GM12891 (cell line): ENCODE measurements at regions not wholly inside any gene's neighbourhood (a gene's known extent, or its start where the extent isn't known, plus 50 kb on each side); places are given as distances from the start of the nearest gene placed in this dataset.

ENCODE experiments used
- DNase-seq: peaks from one replicate; pipeline ENCODE4 v3.0.0; 2011; ENCODE audit warnings: low spot score; ENCODE audit not compliant: insufficient read length
- FAIRE-seq: peaks from 2 replicates; lab custom pipeline; 2011; peaks lifted over from hg19 to GRCh38; lab: Jason Lieb, UNC
- PAX5 ChIP-seq: IDR thresholded peaks from 2 replicates; pipeline ENCODE4 v1.6.1; 2011; ENCODE audit warnings: low read length, moderate library complexity, mild to moderate bottlenecking; ENCODE audit not compliant: insufficient read depth, severe bottlenecking
- POLR2A ChIP-seq: IDR thresholded peaks from 2 replicates; pipeline ENCODE4 v1.6.1; 2011; ENCODE audit warnings: low read depth, low read length, control low read depth
- POLR2AphosphoS5 ChIP-seq: IDR thresholded peaks from 2 replicates; pipeline ENCODE4 v1.6.1; 2011; ENCODE audit warnings: low read depth, low read length, control low read depth
- POU2F2 ChIP-seq: IDR thresholded peaks from 2 replicates; pipeline ENCODE4 v1.6.1; 2011; ENCODE audit warnings: low read depth, mild to moderate bottlenecking, control low read depth, low read length, moderate library complexity
- SPI1 ChIP-seq: IDR thresholded peaks from 2 replicates; pipeline ENCODE4 v1.6.1; 2011; ENCODE audit warnings: low read depth, low read length, control low read depth
- TAF1 ChIP-seq: IDR thresholded peaks from 2 replicates; pipeline ENCODE4 v1.6.1; 2011; ENCODE audit warnings: low read depth, low read length, control low read depth

- DNase-seq (no peak), FAIRE-seq (no peak)
- TF ChIP-seq TAF1 (no peak), POLR2A (no peak)
These were observed 368.4 kb downstream of the SOX9 start for GRCh38 chr17:72489272-72489641.

DNA sequence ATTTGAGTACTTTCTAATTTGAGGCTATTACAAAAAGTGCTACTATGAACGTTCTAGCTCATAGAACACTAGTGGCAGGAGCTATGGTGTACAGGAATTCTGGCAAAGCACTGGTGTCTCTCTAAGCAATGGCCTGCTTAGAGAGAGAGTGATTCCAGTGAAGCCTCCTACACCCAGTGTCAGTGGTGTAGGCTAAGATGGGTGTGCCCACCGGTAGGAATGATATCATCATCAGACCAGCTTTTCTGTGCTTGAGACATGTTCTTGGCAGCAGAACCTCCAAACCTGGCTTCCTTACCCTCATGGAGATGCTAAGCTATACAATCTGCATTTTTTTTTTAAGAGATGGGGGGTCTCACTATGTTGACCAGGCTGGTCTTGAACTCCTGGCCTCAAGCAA lies 370.3 kb downstream of the SOX9 start:
- FAIRE-seq (no peak), DNase-seq (no peak)
- TF ChIP-seq POLR2AphosphoS5: no peak
- TF ChIP-seq POLR2A: no peak
- no peak for TF ChIP-seq SPI1
- no peak for TF ChIP-seq TAF1
- no peak for TF ChIP-seq PAX5
- no peak for TF ChIP-seq POU2F2

DNA sequence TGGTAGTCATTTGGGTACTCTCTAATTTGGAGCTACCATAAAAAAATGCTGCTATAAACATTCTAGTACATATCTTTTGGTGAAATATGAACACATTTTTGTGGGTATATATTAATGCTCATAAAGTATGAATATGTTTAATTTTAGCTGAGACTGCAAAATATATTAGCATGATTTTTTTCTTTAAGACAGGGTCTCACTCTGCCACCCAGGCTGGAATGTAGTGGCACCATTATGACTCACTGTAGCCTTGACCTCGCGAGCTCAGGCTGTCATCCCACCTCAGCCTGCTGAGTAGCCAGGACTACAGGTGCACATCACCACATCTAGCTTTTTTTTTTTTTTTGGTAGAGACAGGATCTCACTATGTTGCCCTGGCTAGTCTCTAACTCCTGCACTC lies 371.7 kb downstream of the SOX9 start:
- FAIRE-seq: no peak
- TF ChIP-seq POU2F2 (no peak), POLR2AphosphoS5 (no peak), SPI1 (no peak), PAX5 (no peak), TAF1 (no peak), POLR2A (no peak)
- DNase-seq: no peak

GRCh38 chr17:72492941-72493340 lies 372.1 kb downstream of the SOX9 start:
- DNase-seq (no peak), FAIRE-seq (no peak)
- TF ChIP-seq POLR2A (no peak), SPI1 (no peak), POU2F2 (no peak), POLR2AphosphoS5 (no peak), TAF1 (no peak), PAX5 (no peak)

- TF ChIP-seq POLR2A (no peak), POU2F2 (no peak), PAX5 (no peak), POLR2AphosphoS5 (no peak), SPI1 (no peak), TAF1 (no peak)
- FAIRE-seq: no peak
- DNase-seq: no peak
These were observed 373.7 kb downstream of the SOX9 start for GRCh38 chr17:72494566-72494965.

- FAIRE-seq: no peak
- TF ChIP-seq PAX5 (no peak), POLR2AphosphoS5 (no peak), SPI1 (no peak), POU2F2 (no peak), POLR2A (no peak), TAF1 (no peak)
- no peak for DNase-seq
These were observed 375.6 kb downstream of the SOX9 start for GRCh38 chr17:72496461-72496860.

DNA sequence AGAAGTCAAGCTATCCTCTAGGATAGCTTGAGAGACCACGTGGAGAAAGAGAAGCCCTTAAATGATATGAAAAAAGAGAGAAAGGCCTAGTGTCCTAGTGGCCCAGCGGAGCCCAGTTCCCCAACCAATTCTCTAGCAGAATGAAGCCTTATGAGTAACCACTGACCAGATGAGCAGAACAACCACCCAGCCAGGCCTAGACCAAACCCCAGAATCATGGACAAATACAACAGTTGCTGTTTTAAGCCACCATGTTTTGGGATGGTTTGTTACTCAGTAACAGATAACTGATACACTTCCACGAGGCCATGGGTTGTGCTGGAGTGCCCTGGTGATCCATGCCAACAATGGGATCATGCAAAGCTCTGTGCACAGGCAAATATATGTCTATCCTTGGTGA lies 377.1 kb downstream of the SOX9 start:
- TF ChIP-seq PAX5 (no peak), TAF1 (no peak), SPI1 (no peak), POU2F2 (no peak), POLR2A (no peak), POLR2AphosphoS5 (no peak)
- DNase-seq (no peak), FAIRE-seq (no peak)

DNA sequence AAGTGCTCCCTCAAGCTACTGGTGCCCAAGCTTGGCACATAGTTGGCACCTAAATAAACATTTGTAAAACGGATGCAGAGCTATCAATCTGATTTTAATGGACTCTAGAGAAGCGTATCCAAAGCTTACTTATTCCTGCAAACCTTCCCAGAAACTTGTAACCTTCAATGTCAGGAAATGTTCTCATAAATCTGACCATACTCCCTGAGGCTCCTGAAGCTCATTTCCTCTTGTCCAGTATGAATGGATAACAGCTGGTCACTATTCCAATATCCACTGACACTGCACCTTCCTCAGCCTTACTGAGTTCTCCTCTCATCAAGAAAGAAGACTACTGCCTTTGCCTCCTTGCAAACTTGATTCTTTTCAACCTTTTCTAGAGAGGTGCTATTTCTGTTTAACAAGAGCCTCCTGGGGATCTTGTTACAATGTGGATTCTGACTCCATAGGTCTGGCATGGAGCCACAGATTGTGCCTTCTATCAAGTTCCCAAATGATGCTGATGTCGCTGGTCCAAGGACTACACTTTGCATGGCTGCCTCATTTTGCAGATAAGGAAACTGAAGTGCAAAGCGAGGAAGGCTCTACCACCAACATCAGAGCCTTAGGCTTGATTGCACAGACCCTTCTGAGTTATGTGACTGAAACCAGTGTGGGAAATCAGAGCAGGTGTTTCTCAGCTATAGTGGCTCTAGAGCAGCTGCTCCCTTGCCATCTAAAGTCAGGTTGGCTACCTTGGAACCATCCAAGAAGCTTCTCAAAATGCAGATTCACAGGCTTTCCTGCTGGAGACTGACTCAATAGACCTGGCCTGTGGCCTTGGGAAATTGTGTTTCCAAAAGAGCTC lies 377.8 kb downstream of the SOX9 start:
- DNase-seq (no peak), FAIRE-seq (no peak)
- no peak for TF ChIP-seq PAX5
- no peak for TF ChIP-seq TAF1
- TF ChIP-seq SPI1: no peak
- no peak for TF ChIP-seq POLR2A
- TF ChIP-seq POU2F2: no peak
- TF ChIP-seq POLR2AphosphoS5: no peak

GRCh38 chr17:72501404-72502370 lies 380.9 kb downstream of the SOX9 start:
- DNase-seq: no peak
- TF ChIP-seq POU2F2 (no peak), PAX5 (no peak), TAF1 (no peak), SPI1 (no peak)
- no peak for FAIRE-seq
